ENCODE measurements at regions not wholly inside any gene's neighbourhood (a gene's known extent, or its start where the extent isn't known, plus 50 kb on each side); places are given as distances from the start of the nearest gene placed in this dataset.

DNA sequence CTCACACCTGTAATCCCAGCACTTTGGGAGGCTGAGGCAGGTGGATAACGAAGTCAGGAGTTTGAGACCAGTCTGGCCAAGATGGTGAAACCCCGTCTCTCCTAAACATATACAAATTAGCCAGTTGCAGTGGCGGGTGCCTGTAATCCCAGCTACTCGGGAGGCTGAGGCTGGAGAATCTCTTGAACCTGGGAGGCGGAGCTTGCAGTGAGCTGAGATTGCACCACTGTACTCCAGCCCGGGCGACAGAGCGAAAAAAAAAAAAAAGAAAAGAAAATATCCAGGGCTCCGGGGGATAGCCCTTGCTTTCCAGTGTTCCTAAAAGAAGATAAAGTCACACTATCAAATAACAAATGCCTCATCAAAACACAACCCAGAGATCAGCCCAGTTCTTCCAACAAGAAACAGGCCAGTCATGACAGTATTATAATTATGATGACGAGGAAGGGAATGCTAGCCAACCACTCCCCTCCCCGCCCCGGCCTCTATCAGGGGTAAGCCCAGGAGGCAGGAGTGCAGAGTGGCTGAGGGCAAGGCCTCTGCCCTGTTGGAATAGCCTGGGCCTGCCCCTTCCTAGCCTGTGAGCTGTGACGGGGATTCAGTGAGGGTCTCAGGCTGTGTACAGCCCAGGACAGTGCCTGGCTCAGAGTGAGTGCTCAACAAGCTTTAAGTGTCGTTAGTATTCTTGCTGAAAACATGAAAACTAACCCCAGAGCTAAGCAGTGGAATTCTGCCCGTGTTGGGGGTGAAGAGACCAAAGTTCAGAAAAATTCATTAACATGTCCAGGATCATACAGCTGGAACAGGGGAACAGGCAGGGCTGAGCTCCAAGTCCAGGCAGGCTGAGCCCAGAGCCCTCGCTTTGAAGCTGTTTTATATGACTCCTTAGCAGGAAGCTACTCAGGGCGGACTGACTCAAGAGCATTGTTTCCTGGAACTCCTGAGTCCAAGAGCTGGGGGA lies 54.3 kb downstream of the FAM241B start:
- DNase-seq (ENCODE audit: low read depth, low spot score): no peak
- no peak overlapping the region for H3K4me3 ChIP-seq (ENCODE audit: low read length)

DNA sequence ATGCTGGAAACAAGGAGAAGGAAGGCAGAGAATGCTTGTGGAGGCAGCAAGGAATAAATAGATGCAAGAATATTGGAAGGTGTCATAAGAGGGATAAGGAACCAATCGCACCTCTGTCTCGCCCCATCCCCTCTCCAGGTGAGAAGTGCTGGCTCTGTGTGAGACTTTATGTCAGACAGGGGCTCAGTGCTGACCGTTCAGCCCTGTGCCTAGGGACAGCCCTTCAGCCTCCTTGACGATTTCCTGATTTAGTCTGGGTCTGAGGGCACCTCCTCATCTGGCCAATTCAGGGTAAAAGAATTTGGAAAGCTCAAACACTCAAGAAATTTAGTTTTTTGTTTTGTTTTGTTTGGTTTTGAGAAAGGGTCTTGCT lies 54.9 kb downstream of the FAM241B start:
- no peak for DNase-seq (ENCODE audit: low read depth, low spot score)
- no peak overlapping the region for H3K4me3 ChIP-seq (ENCODE audit: low read length)

DNA sequence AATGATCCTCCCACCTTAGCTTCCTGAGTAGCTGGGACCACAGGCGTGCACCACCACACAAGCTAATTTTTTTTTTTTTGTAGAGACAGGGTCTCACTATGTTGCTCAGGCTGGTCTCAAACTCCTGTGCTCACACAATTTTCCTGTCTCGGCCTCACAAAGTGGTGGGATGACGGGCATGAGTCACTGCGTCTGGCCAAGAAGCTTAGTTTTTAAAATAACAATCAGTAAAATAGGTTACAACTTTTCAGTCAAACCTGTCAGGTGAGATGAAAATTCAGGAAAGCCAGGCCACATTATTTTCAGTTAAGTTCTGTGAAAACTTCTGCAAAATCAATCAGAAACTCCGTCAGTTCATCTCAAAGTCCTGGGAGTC lies 55.4 kb downstream of the FAM241B start:
- no peak overlapping the region for H3K4me3 ChIP-seq (ENCODE audit: low read length)
- DNase-seq (ENCODE audit: low read depth, low spot score): no peak

DNA sequence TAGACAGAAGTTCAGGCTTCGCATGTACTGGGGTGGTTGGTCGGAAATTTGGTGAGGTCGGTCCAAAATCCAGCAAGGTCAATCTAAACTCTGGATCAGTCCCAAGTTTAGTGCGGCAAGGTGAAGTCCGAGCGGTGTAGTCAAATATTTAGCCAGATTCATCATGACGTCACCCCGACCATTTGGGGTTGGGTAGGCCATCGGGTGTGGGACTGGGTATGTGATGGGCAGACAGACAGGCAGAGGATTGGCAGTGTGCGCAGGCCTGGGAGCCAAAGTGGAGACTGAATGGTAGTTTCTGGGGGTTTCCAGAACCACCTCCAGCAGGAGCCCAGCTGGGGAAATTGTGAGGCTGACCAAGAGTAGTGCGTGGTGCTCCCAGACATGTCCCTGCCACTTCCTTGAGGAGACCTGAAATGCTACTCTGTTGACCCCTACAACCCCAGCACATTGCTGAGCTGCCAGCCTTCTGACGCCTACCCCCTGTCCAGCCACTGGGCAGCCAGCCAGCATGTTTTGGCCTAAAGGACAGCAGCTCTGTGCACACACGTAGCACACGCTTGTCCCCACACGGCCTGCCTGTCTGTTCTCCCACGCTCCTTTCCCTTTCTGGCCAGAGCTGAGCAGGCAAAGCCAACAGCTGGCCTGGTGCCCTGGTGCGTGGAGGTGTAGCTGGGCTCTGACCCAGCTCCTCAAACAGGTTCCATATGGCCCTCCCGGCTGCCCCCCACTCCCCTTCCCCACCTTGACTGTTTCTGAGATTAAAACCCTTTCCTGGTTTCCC lies 55.9 kb downstream of the FAM241B start:
- no peak for DNase-seq (ENCODE audit: low read depth, low spot score)
- H3K4me3 ChIP-seq (ENCODE audit: low read length): no peak overlapping the region

DNA sequence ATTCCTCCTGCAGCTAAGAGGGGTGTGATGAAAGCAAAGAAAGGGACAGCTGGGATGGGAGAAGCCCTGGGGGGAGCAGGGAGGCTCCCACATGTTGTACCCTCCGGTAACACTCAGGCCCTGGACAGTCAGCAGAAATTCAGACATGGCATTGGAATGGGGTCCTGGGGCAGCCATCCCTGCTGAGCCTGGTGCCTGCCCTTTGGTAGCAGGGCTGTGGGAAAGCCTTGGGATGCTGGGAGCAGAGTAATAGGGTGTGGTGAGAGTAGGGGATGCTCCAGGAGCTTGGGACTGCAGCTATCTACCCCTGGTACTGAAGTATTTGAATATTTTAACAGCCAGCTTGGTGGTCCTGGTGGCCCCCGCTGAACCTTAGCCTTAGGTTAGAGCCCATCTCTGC lies 56.8 kb downstream of the FAM241B start:
- DNase-seq (ENCODE audit: low read depth, low spot score): no peak
- no peak overlapping the region for H3K4me3 ChIP-seq (ENCODE audit: low read length)

DNA sequence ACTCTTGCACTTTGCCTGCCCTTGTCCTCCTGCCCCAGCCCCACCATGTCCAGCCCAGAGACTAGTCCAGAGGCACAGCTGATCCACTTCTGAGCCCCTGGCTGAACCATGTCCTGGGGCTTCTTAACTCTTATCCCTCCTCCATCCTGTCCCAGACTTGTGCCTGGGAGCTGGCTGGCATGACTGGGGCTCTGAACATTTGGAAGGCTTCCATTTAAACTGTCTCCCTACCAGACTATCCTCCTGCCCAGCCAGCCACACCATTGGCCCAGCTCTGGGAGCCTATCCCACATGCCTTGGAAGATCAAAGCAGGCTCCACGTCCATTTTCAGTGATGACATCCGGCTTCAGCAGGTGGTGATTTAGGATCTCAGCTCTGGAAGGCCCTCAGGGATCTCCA lies 57.4 kb downstream of the FAM241B start:
- no peak for DNase-seq (ENCODE audit: low read depth, low spot score)
- H3K4me3 ChIP-seq (ENCODE audit: low read length): no peak overlapping the region

DNA sequence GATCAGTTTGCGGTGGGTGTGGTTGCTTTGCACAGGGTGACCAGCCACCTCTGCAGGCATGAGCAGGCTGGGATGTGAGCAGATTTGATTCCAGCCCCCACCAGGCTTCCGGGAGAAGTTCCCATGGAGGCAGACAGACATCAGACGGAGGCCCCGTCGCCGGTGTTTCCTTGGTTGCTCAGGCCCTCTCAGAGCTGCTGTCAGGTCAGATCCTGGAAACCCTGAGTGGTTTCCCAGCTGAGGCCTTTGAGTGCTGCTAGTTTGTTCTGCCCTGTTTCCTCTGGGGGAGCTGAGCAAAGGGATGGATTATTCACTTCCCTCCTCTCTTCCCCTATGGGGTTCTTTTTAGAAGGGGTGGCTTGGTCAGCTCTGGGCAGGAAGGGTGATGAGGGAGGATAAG lies 62.2 kb downstream of the FAM241B start:
- no peak for DNase-seq (ENCODE audit: low read depth, low spot score)
- H3K4me3 ChIP-seq (ENCODE audit: low read length): no peak overlapping the region

DNA sequence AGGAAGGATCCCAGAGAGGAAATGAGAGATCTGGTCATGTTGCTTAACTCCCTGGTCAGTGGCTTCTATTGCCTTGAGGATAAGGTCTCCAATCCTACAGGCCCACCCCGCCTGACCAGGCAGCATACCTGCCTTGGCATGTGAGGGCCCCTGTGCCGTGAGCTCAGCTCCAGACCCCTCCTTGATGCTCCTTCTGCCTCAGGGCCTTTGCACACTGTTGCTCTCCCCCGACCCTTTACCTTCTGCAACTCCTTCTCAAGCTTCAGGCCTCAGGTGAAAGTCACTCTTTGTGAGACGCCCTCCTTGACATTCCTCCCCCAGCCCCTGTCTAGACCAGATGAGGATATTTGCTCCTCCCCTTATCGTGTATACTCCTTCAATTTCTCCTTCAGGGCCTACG lies 62.8 kb downstream of the FAM241B start:
- DNase-seq (ENCODE audit: low read depth, low spot score): no peak
- no peak overlapping the region for H3K4me3 ChIP-seq (ENCODE audit: low read length)

DNA sequence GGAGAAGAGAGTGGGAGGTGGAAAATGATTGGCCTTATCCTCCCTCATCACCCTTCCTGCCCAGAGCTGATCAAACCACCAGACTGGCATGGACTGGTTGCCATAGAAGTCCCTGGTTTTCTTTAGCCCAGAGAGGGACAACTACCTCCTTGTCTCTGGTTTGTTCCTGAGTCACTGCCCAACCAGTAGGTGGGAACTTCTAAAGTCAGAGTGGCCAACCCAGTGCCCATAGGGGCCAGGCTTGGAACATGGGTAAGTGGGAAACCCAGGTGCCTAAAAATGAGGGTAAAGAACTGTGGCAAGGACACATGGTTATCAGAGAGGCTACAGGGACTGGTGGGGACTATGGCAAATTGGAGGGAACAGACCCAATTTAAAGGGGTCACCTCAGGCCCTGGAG lies 63.8 kb downstream of the FAM241B start:
- no peak for DNase-seq (ENCODE audit: low read depth, low spot score)
- no peak overlapping the region for H3K4me3 ChIP-seq (ENCODE audit: low read length)

DNA sequence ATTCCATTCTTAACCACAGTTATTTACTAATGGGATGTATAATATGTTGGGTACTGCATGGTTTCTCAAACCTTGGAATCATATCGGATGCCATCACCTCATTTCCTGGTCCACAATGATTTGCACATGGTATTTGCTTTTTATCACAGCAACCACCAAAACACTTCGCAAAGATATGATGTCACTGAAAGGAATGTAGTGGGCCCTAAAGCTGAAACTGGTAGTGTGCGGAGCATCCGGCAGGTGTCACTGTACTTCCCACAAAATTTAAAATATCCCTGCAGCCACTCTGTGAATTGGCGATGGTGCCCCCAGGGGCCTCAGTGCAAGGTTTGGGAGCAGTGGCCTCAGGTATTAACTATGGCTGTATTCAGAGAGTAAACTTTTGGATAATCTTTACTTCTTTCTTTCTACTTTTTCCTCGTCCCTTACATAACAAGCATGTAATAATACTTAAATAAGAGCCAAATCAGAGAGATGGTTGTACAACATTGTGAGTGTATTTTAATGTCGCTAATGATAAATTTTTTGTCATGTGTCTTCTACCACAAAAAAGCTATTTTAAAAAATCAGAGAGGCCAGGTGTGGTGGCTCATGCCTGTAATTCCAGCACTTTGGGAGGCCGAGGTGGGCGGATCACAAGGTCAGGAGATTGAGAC lies 66.2 kb downstream of the FAM241B start:
- peak; percentile 28 for DNase-seq (ENCODE audit: low read depth, low spot score)
- H3K4me3 ChIP-seq (ENCODE audit: low read length): no peak overlapping the region

DNA sequence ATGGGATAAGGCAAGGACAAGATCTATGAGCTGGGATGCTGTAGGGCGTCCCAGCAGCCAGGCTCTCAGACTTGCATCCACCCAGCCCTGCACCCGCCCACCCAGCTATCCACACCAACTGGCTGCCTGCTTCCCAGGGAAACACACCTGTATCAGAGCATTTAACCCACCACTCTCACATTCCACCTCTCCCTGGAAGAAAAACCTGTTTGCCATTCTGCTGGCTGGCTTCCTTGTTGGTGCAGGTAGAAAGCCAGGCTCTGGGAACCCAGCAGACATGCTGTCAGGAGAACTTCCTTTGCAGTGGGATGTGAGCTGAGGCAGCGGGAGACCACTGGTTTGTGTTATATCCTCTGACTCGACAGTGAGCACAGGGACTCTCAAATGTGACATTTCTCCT lies 67.0 kb downstream of the FAM241B start:
- H3K4me3 ChIP-seq (ENCODE audit: low read length): no peak overlapping the region
- DNase-seq (ENCODE audit: low read depth, low spot score): no peak

DNA sequence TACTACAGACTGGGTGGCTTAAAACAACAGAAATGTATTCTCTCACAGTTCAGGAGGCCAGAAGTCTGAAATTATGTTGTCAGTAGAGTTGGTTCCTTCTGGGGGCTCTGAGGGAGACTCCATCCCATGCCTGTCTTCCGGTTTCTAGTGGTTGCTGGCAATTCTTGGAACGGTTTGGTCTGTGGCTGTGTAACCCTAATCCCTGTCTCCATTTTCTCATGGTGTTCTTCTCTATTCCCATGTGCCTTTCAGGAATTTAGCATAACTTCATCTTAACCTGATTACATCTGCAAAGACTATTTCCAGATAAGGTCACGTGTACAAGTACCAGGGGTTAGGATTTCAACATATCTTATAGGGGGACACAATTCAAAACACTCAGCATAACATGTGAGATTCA lies 73.2 kb downstream of the FAM241B start:
- DNase-seq (ENCODE audit: low read depth, low spot score): no peak
- H3K4me3 ChIP-seq (ENCODE audit: low read length): no peak overlapping the region

DNA sequence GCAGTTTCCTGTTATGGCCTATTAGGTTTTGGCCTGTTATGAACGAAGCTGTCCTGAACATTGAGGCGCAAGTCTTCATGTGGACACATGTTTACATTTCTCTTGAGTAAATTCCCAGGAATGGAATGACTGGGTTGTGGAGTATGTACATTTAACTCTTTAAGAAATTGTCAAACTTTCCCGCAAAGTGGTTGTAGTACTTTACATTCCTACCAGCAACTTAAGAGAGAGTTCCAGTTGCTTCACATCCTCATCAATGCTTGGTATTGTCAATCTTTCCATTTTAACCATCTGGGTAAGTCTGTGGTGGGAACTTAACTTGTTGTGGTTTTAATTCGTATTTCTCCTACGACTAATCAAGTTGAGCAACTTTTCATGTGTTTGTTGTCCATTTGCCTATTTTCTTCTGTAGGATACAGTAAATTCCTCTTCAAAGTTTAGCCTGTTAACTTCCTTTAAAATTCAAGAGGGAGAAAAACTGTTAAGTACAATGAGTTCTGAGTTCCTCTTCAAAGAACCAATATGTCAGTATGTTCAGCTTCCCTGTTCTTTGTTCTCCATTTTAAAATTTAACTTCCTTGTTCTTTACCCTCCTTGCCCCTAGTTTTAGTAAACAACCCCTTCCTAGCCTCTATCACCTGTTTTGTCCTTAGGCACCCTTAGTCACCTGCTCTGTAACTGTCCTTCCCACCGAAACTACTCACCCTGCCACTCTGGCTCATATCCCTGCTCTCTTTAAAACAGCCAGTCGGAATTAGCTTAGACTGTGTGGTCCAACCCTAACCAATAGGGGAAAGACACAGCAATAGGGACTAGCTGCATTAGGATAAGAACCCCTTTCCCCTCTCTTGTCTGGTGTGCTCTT lies 74.0 kb downstream of the FAM241B start:
- no peak overlapping the region for H3K4me3 ChIP-seq (ENCODE audit: low read length)
- DNase-seq (ENCODE audit: low read depth, low spot score): no peak

DNA sequence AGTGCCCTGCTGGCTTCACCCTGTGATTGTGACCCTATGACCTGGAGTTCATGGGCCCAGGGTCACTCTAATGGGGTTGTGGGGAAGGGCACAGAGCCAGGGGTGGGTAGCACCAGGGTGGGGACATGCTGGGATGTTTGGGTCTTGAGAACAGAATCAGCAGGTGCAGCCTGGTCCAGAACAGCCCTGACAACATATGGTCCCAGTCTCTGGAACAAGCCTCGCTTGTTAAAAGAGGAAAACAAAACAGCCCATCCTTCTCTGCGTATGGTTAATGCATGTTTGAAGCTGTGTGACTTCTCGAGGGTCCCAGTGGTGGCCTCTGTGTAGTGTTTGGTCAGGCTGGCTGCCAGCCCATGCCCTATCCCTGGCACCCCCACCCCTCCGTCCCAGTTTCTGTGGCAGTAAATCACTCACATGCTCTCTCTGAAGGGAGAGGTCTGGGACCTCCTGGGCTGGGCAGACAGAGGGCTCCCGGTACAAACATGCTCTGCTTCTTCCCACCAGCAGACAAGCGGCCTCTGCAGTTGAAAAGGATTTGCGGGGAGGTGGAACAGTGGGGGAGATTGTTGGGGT lies 79.4 kb downstream of the FAM241B start:
- DNase-seq (ENCODE audit: low read depth, low spot score): no peak

DNA sequence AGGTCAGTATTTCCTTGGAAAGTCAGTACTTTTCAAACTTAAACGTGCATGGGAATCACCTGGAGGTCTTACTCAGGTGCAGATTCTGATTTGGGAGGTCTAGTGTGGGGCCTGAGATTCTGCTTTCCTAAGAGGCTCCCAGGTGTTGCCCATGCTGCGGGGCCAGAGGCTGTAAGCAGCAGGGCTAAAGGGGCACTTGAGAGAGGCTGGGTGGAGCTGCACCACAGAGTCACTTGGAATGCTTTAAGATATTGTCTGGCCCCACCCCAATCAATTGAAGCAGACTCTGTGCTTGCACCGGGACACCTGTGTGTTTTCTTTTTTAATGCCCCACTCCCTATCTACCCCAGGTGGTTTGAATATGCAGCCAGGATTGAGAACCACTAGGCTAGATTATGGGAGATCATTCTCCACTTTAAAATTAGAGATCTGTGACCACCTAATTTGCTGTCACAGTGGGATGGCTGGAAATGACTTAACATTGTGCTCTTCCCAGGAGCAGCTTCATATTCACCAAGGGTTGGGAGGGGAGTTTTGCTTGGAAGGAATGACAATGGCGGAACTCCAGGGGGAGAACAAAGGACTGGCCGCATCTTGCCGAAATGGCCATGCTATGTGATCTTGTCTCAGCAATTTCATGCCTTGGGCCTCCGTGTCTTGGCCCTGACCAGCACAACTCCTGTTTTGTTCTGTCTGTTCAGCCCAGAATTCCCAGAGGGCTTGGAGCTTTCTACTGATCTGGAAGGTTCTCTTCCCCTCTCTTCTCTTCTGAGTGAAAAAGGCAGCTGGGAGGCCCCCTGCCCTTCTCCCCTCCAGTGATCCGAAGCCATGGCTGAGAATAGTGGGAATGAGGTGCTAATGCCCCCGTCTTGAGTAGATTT lies 80.2 kb downstream of the FAM241B start:
- no peak for DNase-seq (ENCODE audit: low read depth, low spot score)

More for the DNA sequence above, 79.4 kb downstream of the FAM241B start:
- no peak overlapping the region for H3K4me3 ChIP-seq (ENCODE audit: low read length)

DNA sequence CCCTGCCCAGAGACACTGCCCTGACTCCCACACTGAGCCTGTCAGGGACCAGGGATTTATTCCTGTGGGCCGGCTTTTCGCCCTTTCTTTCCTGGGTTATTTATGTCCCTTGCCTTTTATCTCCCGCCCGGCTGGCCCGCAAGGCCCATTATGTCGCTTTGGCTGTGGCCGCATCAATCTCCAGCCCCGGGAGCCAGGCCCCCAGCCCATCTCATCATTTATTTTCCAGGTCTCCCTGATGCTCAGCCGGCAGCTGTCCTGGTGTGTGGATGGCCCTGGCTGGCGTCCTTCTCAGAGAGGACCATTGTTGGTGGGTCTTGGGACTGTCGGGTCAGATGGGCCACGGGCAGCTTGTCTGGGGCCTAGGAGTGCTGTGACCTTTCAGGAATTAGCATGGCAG lies 82.3 kb downstream of the FAM241B start:
- no peak overlapping the region for H3K4me3 ChIP-seq (ENCODE audit: low read length)
- DNase-seq (ENCODE audit: low read depth, low spot score): no peak

More for the DNA sequence above, 80.2 kb downstream of the FAM241B start:
- H3K4me3 ChIP-seq (ENCODE audit: low read length): no peak overlapping the region

DNA sequence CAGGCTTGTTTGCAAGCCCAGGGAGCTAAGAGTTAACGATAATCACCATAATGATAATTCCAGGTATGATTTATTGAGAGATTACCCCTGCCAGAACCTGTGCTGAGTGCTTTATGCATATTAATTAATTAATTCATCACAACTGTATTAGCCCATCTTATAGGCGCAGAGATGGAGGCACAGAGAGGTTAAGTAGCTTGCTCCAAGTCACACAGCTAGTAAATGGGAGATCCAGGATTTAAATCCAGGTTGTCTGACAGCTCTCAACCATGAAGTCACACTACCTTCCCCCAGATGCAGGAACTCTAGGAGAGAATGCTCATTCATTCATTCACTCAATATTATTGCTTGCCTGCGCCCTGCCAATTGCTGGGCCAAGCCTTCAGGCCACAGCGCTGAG lies 84.5 kb downstream of the FAM241B start:
- H3K4me3 ChIP-seq (ENCODE audit: low read length): no peak overlapping the region
- no peak for DNase-seq (ENCODE audit: low read depth, low spot score)

All from Jurkat, Clone E6-1 (cell line).